HCT116 (cell line): ENCODE measurements at regions not wholly inside any gene's neighbourhood (a gene's known extent, or its start where the extent isn't known, plus 50 kb on each side); places are given as distances from the start of the nearest gene placed in this dataset.

Experiments
- ATAC-seq: fragments of 200-7000 bp; cut with Tn5 transposase; 2 replicates; pipeline ENCODE4 v1.9.1; 2020; ENCODE audit warnings: mild to moderate bottlenecking, moderate library complexity
- BruUV-seq: library from RNA; stranded (reverse); fragments of 400-500 nt; replicated peaks from 2 replicates; lab custom pipeline; 2021; lab: Mats Ljungman, UMichigan
- CTCF ChIA-PET: fragments of 300-600 bp; sonication (Branson Sonifier 250); formaldehyde crosslinking; loops from one replicate; lab custom pipeline; 2021; ENCODE audit warnings: antibody characterized with exemption; lab: Charles Lee
- POLR2A ChIA-PET: fragments of 300-600, 350-600 bp; sonication (Branson Sonifier 250); formaldehyde crosslinking; loops from one replicate; lab custom pipeline; 2021; ENCODE audit warnings: antibody characterized with exemption; lab: Charles Lee
- RAD21 ChIA-PET, 2 experiments: fragments of 300-600 bp; sonication (Branson Sonifier 250); formaldehyde crosslinking; loops; one replicate each; lab custom pipeline; 2023; ENCODE audit warnings: low total read pairs in 2 of 2; ENCODE audit not compliant: uncharacterized antibody in 2 of 2, unreplicated experiment in 2 of 2, low non-redundant PET in 1 of 2; lab: Charles Lee
- DNase-seq: peaks from one replicate; pipeline ENCODE4 v3.0.0-alpha.2; 2010; ENCODE audit warnings: low read depth, low spot score
- H2AFZ ChIP-seq: fragments of 200-600 bp; shearing (Covaris generic), sonication (generic); 2 replicates; pipeline ENCODE4 v1.6.1; 2017; ENCODE audit warnings: low read depth, mixed run types, mixed read lengths, antibody characterized with exemption, low read length; ENCODE audit not compliant: poor library complexity, severe bottlenecking
- H3K27ac ChIP-seq: 2 replicates; pipeline ENCODE4 v1.5.1; 2012; ENCODE audit warnings: low read depth, low read length
- H3K27me3 ChIP-seq: fragments of 200-600 bp; sonication (generic); 2 replicates; pipeline ENCODE4 v1.6.1; 2016; ENCODE audit warnings: mixed run types, low read length, mixed read lengths; ENCODE audit not compliant: insufficient read depth
- H3K36me3 ChIP-seq, 2 experiments: fragments of 200-500 bp in 1 of 2; fragments of 200-600 bp in 1 of 2; sonication (Bioruptor generic) in 1 of 2; sonication (generic) in 1 of 2; 2 replicates each; pipeline versions ENCODE4 v1.5.1 to v1.6.1; 2014 to 2016; ENCODE audit warnings: low read length in 2 of 2, inconsistent platforms in 1 of 2, mixed read lengths in 1 of 2, mixed run types in 1 of 2; ENCODE audit not compliant: insufficient read depth in 2 of 2, control insufficient read depth in 1 of 2
- H3K4me1 ChIP-seq, 2 experiments: fragments of 200-600 bp in 1 of 2; sonication (generic) in 1 of 2; 2 replicates each; pipeline versions ENCODE4 v1.5.1 to v1.6.1; 2012 to 2017; ENCODE audit warnings: low read length in 2 of 2, inconsistent platforms in 1 of 2, mild to moderate bottlenecking in 1 of 2, mixed read lengths in 1 of 2, mixed run types in 1 of 2, moderate library complexity in 1 of 2; ENCODE audit not compliant: insufficient read depth in 2 of 2, control insufficient read depth in 1 of 2
- H3K4me2 ChIP-seq: fragments of 200-600 bp; sonication (generic); 2 replicates; pipeline ENCODE4 v1.6.1; 2017; ENCODE audit warnings: mixed run types, low read length, mixed read lengths
- H3K4me3 ChIP-seq, 2 experiments: fragments of 200-600 bp in 1 of 2; sonication (generic) in 1 of 2; replicated peaks in 1 of 2; 2 replicates each; pipeline ENCODE4 v1.5.1; 2011 to 2016; ENCODE audit warnings: low read length in 2 of 2, control low read depth in 1 of 2, low read depth in 1 of 2, mild to moderate bottlenecking in 1 of 2, mixed read lengths in 1 of 2, mixed run types in 1 of 2
- H3K79me2 ChIP-seq: fragments of 200-600 bp; sonication (generic); 2 replicates; pipeline ENCODE4 v1.6.1; 2017; ENCODE audit warnings: mild to moderate bottlenecking, mixed run types, low read length, moderate library complexity, mixed read lengths; ENCODE audit not compliant: insufficient read depth
- H3K9ac ChIP-seq: fragments of 200-600 bp; sonication (generic); 2 replicates; pipeline ENCODE4 v1.6.1; 2016; ENCODE audit warnings: low read length, mixed read lengths
- H3K9me2 ChIP-seq: fragments of 200-600 bp; sonication (generic), shearing (Covaris generic); 2 replicates; pipeline ENCODE4 v1.6.1; 2017; ENCODE audit warnings: mixed run types, mild to moderate bottlenecking, moderate library complexity; ENCODE audit not compliant: insufficient read depth
- H3K9me3 ChIP-seq, 2 experiments: fragments of 200-500 bp in 1 of 2; fragments of 200-600 bp in 1 of 2; sonication (Bioruptor generic) in 1 of 2; sonication (generic) in 1 of 2; 2 replicates each; pipeline ENCODE4 v1.6.1; 2014 to 2017; ENCODE audit warnings: low read length in 2 of 2, mixed read lengths in 2 of 2, inconsistent platforms in 1 of 2, low read depth in 1 of 2, mild to moderate bottlenecking in 1 of 2, mixed run types in 1 of 2, moderate library complexity in 1 of 2; ENCODE audit not compliant: control insufficient read depth in 1 of 2, insufficient read depth in 1 of 2
- H4K20me1 ChIP-seq: fragments of 200-600 bp; sonication (generic), shearing (Covaris generic); 2 replicates; pipeline ENCODE4 v1.6.1; 2017; ENCODE audit warnings: mixed run types, mild to moderate bottlenecking, moderate library complexity; ENCODE audit not compliant: insufficient read depth
- ATF3 ChIP-seq: IDR thresholded peaks from 2 replicates; pipeline ENCODE4 v1.6.1; 2012
- CBX3 ChIP-seq: IDR thresholded peaks from 2 replicates; pipeline ENCODE4 v1.6.1; 2012; ENCODE audit warnings: low read depth
- CEBPB ChIP-seq: IDR thresholded peaks from 2 replicates; pipeline ENCODE4 v1.6.1; 2012; ENCODE audit warnings: low read depth
- CTCF ChIP-seq, 3 experiments: fragments of 200-600 bp in 1 of 3; sonication (generic) in 1 of 3; IDR thresholded peaks in 2 of 3; conservative IDR thresholded peaks in 1 of 3; 2 replicates each; pipeline ENCODE4 v1.5.1; 2012 to 2017; ENCODE audit warnings: low read depth in 2 of 3, low read length in 2 of 3, antibody characterized with exemption in 1 of 3, borderline replicate concordance in 1 of 3, control low read depth in 1 of 3, mild to moderate bottlenecking in 1 of 3, mixed read lengths in 1 of 3, mixed run types in 1 of 3, moderate library complexity in 1 of 3; ENCODE audit not compliant: insufficient read depth in 1 of 3
- EGR1 ChIP-seq: IDR thresholded peaks from 2 replicates; pipeline ENCODE4 v1.6.1; 2012; ENCODE audit warnings: low read depth
- EZH2phosphoT487 ChIP-seq: fragments of 200-600 bp; IDR thresholded peaks from 2 replicates; pipeline ENCODE4 v1.6.1; 2018; ENCODE audit warnings: antibody characterized with exemption, borderline replicate concordance
- JUND ChIP-seq: IDR thresholded peaks from 2 replicates; pipeline ENCODE4 v1.6.1; 2012
- MAX ChIP-seq: IDR thresholded peaks from 2 replicates; pipeline ENCODE4 v1.6.1; 2012
- SIN3A ChIP-seq: IDR thresholded peaks from 2 replicates; pipeline ENCODE4 v1.6.1; 2012; ENCODE audit warnings: low read depth
- ZBTB33 ChIP-seq: IDR thresholded peaks from 2 replicates; pipeline ENCODE4 v1.6.1; 2011; ENCODE audit warnings: mild to moderate bottlenecking, low read length, moderate library complexity; ENCODE audit not compliant: insufficient replicate concordance; ENCODE audit errors: extremely low read depth
- intact Hi-C: fragments of 100-400 bp; cut with micrococcal nuclease; formaldehyde crosslinking; loops from 2 replicates; pipeline ENCODE4 v1.10.0; 2022

- H3K4me3 ChIP-seq: no peak overlapping the region
- RAD21 ChIA-PET: no interaction called here
- H3K4me1 ChIP-seq: no peaks in the 10 kb centered on the region
- H3K9me2 ChIP-seq: no peaks in the 10 kb centered on the region
- no peak for ATAC-seq
- CTCF ChIA-PET: interaction anchor here (0.7 kb wide), 1 partner anchor 930 kb away, joined by 3 read pairs; no protein-coding TSS in a partner anchor
- H3K27me3 ChIP-seq: no peaks in the 10 kb centered on the region
- no peak overlapping the region for H2AFZ ChIP-seq
- no peak for TF ChIP-seq MAX
- no peak for TF ChIP-seq SIN3A
- TF ChIP-seq EGR1: no peak
- TF ChIP-seq EZH2phosphoT487: no peak
- no peak for TF ChIP-seq JUND
- TF ChIP-seq ATF3: no peak
- no peak for TF ChIP-seq CEBPB
- TF ChIP-seq ZBTB33: no peak
- no peak for TF ChIP-seq CBX3
- no peak for TF ChIP-seq CTCF (IDR thresholded peaks at IDR 0.05 in 2 of 3, conservative IDR thresholded peaks at IDR 0.05 in 1 of 3; ENCODE audit: borderline replicate concordance in 1 of 3, insufficient read depth in 1 of 3, low read depth in 2 of 3, low read length in 2 of 3)
- TF ChIP-seq, all 23 proteins: peak for 0
- DNase-seq: no peak
- no peaks in the 10 kb centered on the region for H3K9me3 ChIP-seq
- H3K27ac ChIP-seq: no peak overlapping the region
- H3K79me2 ChIP-seq: no peaks in the 10 kb centered on the region
- intact Hi-C loops: no loop called here
- no TSS peak for BruUV-seq
- no peak overlapping the region for H3K4me2 ChIP-seq
- no peaks in the 10 kb centered on the region for H4K20me1 ChIP-seq
- no peaks in the 10 kb centered on the region for H3K36me3 ChIP-seq
- no peak overlapping the region for H3K9ac ChIP-seq
- POLR2A ChIA-PET: no interaction called here
Measured at GRCh38 chr2:137897082-137897481, 67.2 kb upstream of the HNMT start.
